ENCODE measurements at regions not wholly inside any gene's neighbourhood (a gene's known extent, or its start where the extent isn't known, plus 50 kb on each side); places are given as distances from the start of the nearest gene placed in this dataset.

DNA sequence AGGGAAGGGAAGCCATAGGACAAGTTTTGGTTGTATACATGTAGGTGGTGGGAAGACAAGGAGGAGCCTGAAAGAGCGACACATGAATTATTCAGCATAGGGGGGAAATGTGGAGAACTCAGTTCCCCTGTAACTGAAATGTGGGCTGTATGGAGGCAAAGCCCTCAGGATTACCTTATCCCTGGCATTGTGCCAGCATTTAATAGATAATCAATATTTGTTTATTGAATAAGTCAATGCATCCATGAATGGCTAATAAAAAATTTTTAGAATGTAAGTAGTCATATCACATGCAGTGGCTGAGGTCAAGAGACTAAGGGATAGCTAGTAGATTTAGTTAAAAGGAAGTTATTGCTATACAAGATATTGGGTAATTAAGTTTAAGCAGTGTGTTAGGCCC, 232.4 kb downstream of the SNAPC1 start:
- DNase-seq (no peak), ATAC-seq (no peak)
- intact Hi-C loops (cut with DNase I): no loop called here

DNA sequence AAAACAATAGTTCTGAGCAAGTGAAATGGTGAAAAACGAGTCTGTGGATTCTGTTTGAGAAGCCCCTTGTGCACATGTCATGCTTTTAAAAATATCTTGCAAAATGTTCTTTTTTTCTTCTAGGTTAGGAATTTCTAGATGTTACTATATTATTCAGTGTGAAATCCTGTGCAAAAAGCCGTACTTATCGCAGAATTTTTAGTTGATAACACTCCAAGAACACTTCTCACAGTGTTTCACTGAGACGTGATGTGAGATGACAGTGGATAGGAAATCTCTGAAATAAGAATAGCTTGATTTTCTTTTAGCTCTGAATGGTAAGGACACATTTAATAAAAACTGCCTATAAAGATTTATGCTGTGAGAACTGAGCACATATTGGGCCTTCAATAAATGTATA, 234.5 kb downstream of the SNAPC1 start:
- intact Hi-C loops (cut with DNase I): no loop called here
- no peak for DNase-seq
- no peak for ATAC-seq

- intact Hi-C loops (cut with DNase I): no loop called here
- ATAC-seq (no peak), DNase-seq (no peak)
Measured at GRCh38 chr14:61997161-61997560, 234.9 kb downstream of the SNAPC1 start.

DNA sequence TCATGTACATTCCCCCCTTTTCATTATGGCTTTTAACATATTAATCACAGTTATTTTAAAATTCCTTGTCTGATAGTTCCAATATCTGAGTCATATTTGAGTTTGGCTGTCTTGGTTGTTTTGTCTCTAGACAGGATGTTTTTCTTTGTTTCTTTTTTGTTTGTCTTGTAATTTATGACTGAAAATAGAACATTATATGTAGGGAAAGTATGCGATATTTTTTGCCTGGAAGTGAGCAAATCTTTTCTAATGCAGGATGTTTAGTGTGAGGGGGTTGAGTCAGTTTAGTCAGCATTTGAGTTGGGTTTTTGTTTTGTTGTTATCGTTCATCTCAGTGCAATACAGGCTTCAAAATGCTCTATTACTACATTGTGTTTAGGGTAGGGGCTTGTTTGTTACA, 239.7 kb downstream of the SNAPC1 start:
- intact Hi-C loops (cut with DNase I): no loop called here
- no peak for ATAC-seq
- no peak for DNase-seq

GRCh38 chr14:62002642-62003041, 240.4 kb downstream of the SNAPC1 start:
- DNase-seq (no peak), ATAC-seq (no peak)
- intact Hi-C loops (cut with DNase I): no loop called here

DNA sequence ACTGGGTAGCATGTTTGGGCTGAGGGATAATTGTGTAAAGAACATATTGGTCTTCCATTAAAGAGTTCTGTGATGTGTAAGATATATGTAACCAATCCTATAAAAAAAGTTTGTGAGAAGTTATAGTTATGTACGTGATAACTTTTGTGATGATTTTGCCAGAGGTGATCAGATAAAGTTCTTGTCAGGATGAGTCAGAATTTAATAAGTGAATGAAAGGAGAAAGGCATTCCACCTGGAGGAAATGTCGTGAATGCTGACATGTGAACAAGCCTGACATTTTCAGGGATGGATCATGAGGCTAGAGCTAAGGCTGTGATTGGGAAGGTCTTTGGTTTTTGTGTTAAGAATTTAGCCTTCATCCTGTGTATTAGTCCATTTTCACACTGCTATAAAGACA, 241.5 kb downstream of the SNAPC1 start:
- intact Hi-C loops (cut with DNase I): no loop called here
- ATAC-seq: no peak

GRCh38 chr14:62006116-62006731, 244.0 kb downstream of the SNAPC1 start:
- no peak for DNase-seq
- intact Hi-C loops (cut with DNase I): no loop called here
- no peak for ATAC-seq

More for the DNA sequence above, 241.5 kb downstream of the SNAPC1 start:
- no peak for DNase-seq

DNA sequence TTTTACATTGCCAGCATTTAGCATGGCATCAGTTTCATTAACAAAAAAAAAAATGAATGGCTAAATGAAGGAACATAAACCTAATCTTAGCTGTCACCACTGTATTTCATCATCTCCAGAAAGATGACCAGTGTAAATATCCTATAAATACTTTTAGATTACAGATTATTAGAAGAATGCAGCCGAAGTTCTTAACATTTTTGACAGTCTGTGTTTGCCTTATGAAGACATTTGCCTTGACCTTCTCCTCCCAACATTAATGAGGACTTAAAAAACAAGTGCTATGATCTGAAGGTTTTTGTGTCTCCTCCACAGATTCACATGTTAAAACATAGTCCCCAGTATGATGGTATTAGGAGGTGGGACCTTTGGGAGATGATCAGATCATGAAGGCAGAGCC, 253.0 kb downstream of the SNAPC1 start:
- ATAC-seq (no peak), DNase-seq (no peak)
- intact Hi-C loops (cut with DNase I): no loop called here

DNA sequence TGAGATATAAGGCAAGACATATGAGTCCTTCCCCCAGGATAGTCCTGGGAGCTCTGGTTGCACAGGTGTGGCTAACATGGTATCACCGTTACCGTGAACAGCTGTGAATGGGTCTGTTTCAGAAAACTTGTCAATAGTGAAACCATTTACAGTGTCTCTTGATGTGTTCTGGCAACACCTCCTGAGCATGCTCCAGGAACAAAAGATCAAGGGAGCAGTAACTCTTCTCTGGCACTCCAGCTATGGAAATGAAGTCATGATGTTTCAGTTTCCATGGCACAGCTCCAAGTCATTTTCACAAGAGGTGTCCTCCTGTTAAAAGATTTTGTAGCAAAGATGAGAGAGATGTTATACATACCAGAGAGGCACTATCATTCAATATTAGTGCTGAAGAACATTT, 253.7 kb downstream of the SNAPC1 start:
- ATAC-seq: peak in 1 of 2 donors; percentile 39
- intact Hi-C loops (cut with DNase I): no loop called here

DNA sequence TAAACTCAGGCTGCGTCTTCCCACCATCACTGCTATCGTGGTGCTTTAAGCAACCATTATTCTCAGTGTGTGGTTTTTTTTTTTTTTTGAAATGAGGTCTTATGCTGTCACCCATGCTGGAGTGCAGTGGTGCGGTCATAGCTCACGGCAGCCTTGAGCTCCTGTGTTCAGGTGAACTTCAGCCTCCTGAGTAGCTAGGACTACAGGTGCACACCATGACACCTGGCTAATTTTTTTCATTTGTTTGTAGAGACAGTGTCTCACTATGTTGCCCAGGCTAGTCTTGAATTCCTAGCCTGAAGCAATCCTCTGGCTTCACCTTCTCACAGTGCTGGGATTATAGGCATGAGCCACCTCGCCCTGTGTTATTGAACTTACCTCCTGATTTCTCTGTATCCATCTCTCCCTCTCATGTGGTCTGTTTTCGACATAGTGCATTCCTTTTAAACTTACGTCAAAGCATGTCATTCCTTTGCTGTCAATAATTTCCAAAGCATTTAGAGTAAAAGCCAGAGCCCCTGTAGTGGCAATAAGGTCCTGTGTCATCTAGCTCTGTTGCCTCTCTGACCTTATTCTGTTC, 255.5 kb downstream of the SNAPC1 start:
- intact Hi-C loops (cut with DNase I): no loop called here
- DNase-seq: no peak

More for the DNA sequence above, 253.7 kb downstream of the SNAPC1 start:
- no peak for DNase-seq

GRCh38 chr14:62018606-62019005, 256.4 kb downstream of the SNAPC1 start:
- intact Hi-C loops (cut with DNase I): no loop called here
- DNase-seq: no peak
- no peak for ATAC-seq

More for the DNA sequence above, 255.5 kb downstream of the SNAPC1 start:
- no peak for ATAC-seq

DNA sequence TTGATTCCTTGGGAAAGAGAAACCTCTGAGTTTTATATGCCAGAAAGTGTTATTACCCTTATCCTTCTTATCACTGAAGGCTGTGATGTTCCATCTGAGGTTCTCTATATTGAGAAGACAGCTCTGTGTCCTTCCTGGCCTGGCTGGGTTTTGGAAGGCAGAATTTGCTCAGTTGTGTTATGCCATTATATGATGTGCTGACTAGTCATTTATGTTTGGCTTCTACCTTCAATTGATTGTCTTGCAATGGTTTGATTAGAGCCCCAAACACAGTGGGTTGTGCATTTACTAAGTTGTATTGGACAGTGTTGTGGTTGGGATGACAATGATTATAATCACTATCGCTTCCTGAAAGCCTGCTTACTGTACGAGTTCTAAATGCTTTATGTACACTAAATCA, 265.7 kb downstream of the SNAPC1 start:
- DNase-seq: no peak
- intact Hi-C loops (cut with DNase I): no loop called here

DNA sequence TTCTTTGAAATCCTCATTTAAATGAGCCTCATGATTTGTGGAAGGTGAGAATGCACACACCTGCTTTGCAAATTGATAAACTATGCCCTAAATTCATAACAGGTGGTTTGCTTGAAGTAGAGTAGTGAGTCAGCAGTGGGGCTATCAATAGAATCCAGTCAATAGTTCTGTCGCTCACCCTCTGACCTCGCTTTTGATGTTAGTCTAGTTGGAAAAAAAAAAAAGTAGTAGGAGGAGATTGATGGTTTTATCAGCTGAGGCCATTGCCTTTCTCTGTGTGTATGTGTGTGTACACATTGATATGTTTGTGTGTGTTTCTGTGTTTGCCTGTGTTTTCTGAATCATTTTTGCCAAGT, 267.3 kb downstream of the SNAPC1 start:
- no peak for ATAC-seq
- intact Hi-C loops (cut with DNase I): no loop called here
- DNase-seq: no peak

More for the DNA sequence above, 265.7 kb downstream of the SNAPC1 start:
- ATAC-seq: no peak

GRCh38 chr14:62030387-62030786, 268.2 kb downstream of the SNAPC1 start:
- ATAC-seq: no peak
- DNase-seq: no peak
- intact Hi-C loops (cut with DNase I): no loop called here

DNA sequence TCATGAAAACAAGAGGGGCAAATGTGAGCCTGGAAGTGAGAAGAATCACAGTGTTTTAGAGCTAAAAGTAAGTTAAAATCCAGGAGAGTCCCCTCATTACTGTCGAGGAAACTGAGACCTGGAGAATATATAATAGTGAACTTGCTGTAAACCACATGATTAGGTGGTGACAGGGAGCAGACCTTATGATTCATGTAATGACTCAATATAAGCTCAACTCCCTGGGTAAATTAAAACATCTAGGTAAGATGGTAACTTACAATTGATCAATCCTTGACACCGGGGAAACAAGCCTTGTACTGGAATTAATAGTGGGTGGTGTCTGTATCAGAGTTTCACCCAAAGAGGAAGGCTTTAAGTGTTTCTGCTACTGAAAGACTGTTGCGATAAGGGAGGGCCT, 269.3 kb downstream of the SNAPC1 start:
- ATAC-seq (no peak), DNase-seq (no peak)
- intact Hi-C loops (cut with DNase I): no loop called here

DNA sequence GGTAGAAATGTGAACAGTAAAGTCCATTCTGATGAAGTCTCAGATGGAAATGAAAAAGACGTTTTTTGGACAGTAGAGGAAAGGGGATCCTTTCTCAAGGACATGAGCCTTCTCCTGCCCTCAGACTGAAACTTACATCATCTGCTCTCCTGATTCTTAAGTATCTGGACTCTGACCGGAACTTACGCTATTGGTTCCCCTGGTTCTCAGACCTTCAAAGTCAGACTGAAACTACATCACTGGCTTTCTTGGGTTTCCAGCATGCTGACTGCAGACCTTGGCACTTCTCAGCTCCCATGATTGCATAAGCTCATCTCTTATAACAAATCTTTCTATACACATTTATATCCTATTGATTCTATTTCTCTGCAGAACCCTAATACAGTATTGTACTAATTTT, 291.0 kb downstream of the SNAPC1 start:
- intact Hi-C loops (cut with DNase I): no loop called here
- no peak for ATAC-seq
- no peak for DNase-seq

DNA sequence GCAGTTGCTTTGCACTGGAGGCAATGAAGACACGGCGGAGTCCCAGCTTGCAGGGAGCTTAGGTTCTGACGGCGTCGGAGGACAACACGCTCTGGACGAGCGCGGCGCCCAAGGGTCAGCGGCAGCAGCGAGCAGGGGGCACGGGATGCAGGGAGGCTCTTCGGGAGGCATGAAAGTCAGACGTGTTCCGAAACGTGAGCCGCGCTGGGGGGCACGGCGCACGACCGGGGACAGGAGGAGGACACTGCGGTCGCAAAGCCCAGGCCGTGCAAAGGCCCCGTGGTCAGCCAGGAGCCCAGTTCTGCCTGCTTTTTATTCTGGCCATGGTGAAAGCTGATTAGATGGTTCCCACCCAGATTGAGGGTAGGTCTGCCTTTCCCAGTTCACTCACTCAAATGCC, 294.6 kb downstream of the SNAPC1 start:
- intact Hi-C loops (cut with DNase I): no loop called here
- peak in 1 of 2 donors; percentile 19 for ATAC-seq
- no peak for DNase-seq

- intact Hi-C loops (cut with DNase I): no loop called here
- DNase-seq: no peak
- no peak for ATAC-seq
Measured at GRCh38 chr14:62062645-62063044, 300.4 kb downstream of the SNAPC1 start.

GRCh38 chr14:62064751-62065323, 302.6 kb downstream of the SNAPC1 start:
- ATAC-seq: no peak
- DNase-seq: no peak
- intact Hi-C loops (cut with DNase I): no loop called here

GRCh38 chr14:62066304-62066703, 304.1 kb downstream of the SNAPC1 start:
- intact Hi-C loops (cut with DNase I): no loop called here
- ATAC-seq (no peak), DNase-seq (no peak)

- intact Hi-C loops (cut with DNase I): no loop called here
- DNase-seq (no peak), ATAC-seq (no peak)
Measured at GRCh38 chr14:62071039-62071438, 308.8 kb downstream of the SNAPC1 start.
